ENCODE measurements at regions not wholly inside any gene's neighbourhood (a gene's known extent, or its start where the extent isn't known, plus 50 kb on each side); places are given as distances from the start of the nearest gene placed in this dataset.
A peak's percentile ranks its signal among the peaks of the same experiment; 100 is the strongest.

DNA sequence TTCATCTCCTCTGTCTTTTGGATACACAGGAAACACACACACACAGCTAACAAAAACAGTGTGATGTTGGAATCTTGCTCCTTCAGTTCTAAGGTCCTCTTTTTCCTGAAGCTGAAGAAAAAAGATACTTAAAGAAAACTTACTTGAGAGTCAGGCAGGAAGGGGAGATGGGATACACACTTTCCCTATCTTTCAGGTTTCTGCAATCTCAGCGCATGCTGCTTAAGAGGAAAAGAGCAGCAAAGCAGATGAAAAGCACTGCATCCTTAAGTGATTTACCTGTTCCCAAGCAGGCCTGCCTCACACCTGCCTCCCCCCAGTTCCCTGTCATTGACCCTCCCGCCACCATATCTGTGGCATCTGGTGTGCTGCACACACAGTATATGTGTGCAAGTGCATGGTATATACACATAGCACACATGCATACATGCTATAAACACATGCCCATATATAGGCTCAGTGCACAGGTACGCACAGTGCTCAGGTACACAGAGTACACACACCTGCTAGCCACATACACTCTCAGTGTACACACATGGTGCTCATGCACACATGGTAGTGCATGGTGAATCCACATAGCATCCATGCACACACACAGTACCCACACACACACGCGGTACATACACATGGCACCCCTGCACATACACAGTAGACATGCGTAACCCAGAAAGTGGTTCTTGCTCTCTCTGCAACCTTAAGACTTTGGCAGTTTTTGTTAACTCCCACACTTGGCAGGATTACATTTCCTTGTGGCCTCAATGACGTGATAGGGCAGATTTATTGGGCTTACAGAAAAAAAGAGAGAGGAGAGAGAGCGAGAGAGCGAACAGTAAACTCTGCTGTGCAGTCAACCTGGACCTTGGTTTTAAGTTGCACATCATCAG is 166.9 kb downstream of the TOMM20 start:
- DNase-seq, result peak in 1 of 3 donors; percentile 68
- WGBS (ENCODE audit: insufficient coverage, low coverage, low lambda C conversion rate, missing lambda C conversion rate), result 25% methylated on average over 6 of the region's 9 CpGs

DNA sequence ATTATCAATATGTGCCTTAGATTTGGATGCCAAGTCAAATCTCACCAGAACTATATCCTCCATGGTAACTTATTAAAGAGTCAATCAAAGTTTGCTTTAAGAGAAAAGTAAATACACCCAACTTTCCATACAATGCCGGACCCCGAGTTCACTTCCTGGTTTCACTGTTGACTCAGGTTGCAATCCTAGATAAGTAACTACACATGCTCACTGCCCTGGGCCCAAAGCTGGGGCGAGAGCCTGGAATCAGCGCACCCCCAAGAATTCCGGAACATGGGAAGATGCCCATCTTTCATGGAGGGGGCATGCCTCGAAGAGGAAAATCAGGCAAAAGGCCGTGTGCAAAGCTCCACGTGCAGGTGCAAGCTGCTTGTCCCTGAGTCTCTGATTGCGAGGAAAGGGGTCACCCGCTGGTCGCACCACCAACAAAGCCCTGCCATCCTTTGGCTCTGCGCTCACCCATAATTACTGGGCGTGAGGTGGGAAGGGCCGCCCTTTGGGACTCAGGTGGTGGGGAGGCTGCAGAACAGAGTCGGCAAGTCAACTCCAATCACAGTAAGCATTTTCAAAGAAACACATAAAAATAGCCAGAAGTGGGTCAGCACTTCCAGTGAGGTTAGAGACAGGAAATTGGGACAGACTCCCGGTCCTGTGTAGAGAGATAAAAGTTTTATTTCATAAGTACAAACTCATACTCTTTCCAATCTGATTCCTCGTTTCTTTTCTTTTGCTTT is 167.7 kb downstream of the TOMM20 start:
- Histone ChIP-seq H3K27ac (peak overlapping the region; percentile 88 to 99 (median 95)), H3K4me3 (no peak overlapping the region), H3K36me3 (no peaks in the 10 kb centered on the region), H3K4me1 (peaks cover 0 to 92% (median 48%) of the 10 kb centered on the region in 4 donors), H3K9me3 (no peaks in the 10 kb centered on the region), H3K27me3 (no peaks in the 10 kb centered on the region)
- peak; percentile 21 to 57 (median 44) for ATAC-seq
- intact Hi-C loops (cut with DNase I), result loop anchor here (5.0 to 10.0 kb wide), 2 partner anchors 84 to 356 kb away; no protein-coding TSS in a partner anchor
- TF ChIP-seq, protein P1, sequence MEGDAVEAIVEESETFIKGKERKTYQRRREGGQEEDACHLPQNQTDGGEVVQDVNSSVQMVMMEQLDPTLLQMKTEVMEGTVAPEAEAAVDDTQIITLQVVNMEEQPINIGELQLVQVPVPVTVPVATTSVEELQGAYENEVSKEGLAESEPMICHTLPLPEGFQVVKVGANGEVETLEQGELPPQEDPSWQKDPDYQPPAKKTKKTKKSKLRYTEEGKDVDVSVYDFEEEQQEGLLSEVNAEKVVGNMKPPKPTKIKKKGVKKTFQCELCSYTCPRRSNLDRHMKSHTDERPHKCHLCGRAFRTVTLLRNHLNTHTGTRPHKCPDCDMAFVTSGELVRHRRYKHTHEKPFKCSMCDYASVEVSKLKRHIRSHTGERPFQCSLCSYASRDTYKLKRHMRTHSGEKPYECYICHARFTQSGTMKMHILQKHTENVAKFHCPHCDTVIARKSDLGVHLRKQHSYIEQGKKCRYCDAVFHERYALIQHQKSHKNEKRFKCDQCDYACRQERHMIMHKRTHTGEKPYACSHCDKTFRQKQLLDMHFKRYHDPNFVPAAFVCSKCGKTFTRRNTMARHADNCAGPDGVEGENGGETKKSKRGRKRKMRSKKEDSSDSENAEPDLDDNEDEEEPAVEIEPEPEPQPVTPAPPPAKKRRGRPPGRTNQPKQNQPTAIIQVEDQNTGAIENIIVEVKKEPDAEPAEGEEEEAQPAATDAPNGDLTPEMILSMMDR (IDR thresholded peaks at IDR 0.05), result no peak
- peak; percentile 55 for TF ChIP-seq POLR2A (IDR thresholded peaks at IDR 0.05)
- WGBS (ENCODE audit: insufficient coverage, low coverage, low lambda C conversion rate, missing lambda C conversion rate), result 17% methylated on average over 10 of the region's 17 CpGs
- peak; percentile 75 to 88 (median 83) for DNase-seq

More for the DNA sequence above, 166.9 kb downstream of the TOMM20 start:
- Histone ChIP-seq H3K9me3 (no peaks in the 10 kb centered on the region), H3K27me3 (no peaks in the 10 kb centered on the region), H3K4me1 (peaks cover 0 to 87% (median 44%) of the 10 kb centered on the region in 4 donors), H3K4me3 (no peak overlapping the region), H3K36me3 (no peaks in the 10 kb centered on the region), H3K27ac (peak overlapping the region; percentile 88 to 99 (median 95))
- ATAC-seq, result peak in 3 of 4 donors; percentile 1 to 7 (median 4)
- TF ChIP-seq, protein P1 (IDR thresholded peaks at IDR 0.05), result no peak
- no peak for TF ChIP-seq POLR2A (IDR thresholded peaks at IDR 0.05)
- intact Hi-C loops (cut with DNase I), result loop anchor here (5.0 to 10.0 kb wide), 2 partner anchors 84 to 357 kb away; no protein-coding TSS in a partner anchor

DNA sequence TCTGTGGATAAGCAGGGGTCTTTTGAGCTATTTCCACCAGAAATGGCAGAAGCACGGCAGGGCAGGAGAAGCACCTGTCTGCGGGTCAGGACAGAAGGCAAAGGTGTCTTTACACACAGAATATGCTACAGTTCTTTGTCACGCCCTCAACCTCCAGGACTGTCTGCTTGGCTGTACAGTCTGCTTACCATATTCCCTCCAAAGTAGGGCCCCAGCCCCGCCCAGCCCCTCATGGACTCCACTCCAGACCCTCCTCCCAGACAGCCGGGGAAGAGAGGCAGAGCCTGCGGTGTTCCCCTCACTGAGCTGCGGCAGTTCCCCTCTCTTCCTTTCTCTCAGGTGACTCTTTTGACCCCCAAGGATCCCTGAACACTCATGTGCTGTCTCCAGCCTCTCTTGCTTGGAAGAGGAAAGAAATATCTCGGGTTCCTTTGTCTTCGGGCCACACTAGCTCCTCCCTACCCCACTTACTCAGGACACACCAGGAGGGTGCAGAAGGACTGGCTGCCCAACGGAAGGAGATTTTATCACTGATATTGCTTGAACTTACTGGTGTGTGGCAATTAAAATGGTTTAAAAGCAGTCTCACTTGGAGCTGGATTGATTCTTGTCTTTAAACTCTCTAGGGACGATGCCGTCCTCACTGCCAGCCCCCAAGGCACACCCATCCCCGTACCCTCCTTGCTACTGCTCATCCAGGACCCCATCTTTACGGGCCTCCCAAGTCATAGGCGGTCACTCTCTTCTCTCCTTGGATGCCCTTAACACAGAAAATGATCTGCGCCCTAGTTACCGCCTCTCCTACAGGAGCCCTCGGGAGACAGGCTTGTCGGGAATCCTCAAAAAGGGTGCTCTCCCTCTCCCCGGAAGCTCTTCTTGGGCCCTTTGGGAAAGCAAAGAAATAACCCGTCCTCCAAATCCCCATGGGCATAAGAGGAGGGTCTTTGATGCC is 169.7 kb downstream of the TOMM20 start:
- Histone ChIP-seq H3K4me3 (no peak overlapping the region), H3K27me3 (no peaks in the 10 kb centered on the region), H3K4me1 (peaks cover 0 to 93% (median 49%) of the 10 kb centered on the region in 4 donors), H3K36me3 (no peaks in the 10 kb centered on the region), H3K9me3 (no peaks in the 10 kb centered on the region), H3K27ac (peak overlapping the region; percentile 88 to 99 (median 95))
- DNase-seq (peak in 1 of 3 donors; percentile 45), ATAC-seq (no peak)
- TF ChIP-seq, protein P1 (IDR thresholded peaks at IDR 0.05), result no peak
- no peak for TF ChIP-seq POLR2A (IDR thresholded peaks at IDR 0.05)
- intact Hi-C loops (cut with DNase I), result loop anchor here in 1 of 2 donors (5.0 kb wide), 1 partner anchor 82 kb away; no protein-coding TSS in a partner anchor
- WGBS (ENCODE audit: insufficient coverage, low coverage, low lambda C conversion rate, missing lambda C conversion rate), result 66% methylated on average over 16 of the region's 21 CpGs
